IMR-90 (cell line): ENCODE measurements at regions not wholly inside any gene's neighbourhood (a gene's known extent, or its start where the extent isn't known, plus 50 kb on each side); places are given as distances from the start of the nearest gene placed in this dataset.

Experiments
- ATAC-seq: fragments of 200-7000 bp; cut with Tn5 transposase; 2 replicates; pipeline ENCODE4 v1.9.1; 2020; ENCODE audit warnings: low read depth, mild to moderate bottlenecking, moderate library complexity
- BruUV-seq: library from RNA; stranded (reverse); fragments of 400-500 nt; replicated peaks from 2 replicates; lab custom pipeline; 2021; lab: Mats Ljungman, UMichigan
- CTCF ChIA-PET: fragments of 300-600 bp; formaldehyde crosslinking; extraction: SDS; loops from one replicate; lab custom pipeline; 2021; ENCODE audit warnings: antibody characterized with exemption; lab: Yijun Ruan, JAX
- POLR2A ChIA-PET: fragments of 300-600 bp; sonication (Branson Sonifier 250); formaldehyde crosslinking; loops from one replicate; lab custom pipeline; 2022; ENCODE audit warnings: antibody characterized with exemption; ENCODE audit not compliant: unreplicated experiment; lab: Charles Lee
- DNase-seq: peaks from one replicate; pipeline ENCODE4 v3.0.0; 2013
- H2AFZ ChIP-seq: replicated peaks from 2 replicates; pipeline ENCODE3; 2013; ENCODE audit warnings: low read length, mild to moderate bottlenecking; ENCODE audit not compliant: poor library complexity
- H2AK5ac ChIP-seq: 2 replicates; pipeline ENCODE4 v1.6.1; 2013; ENCODE audit warnings: low read depth, low read length, inconsistent platforms
- H2AK9ac ChIP-seq: replicated peaks from 2 replicates; pipeline ENCODE3; 2013; ENCODE audit warnings: mild to moderate bottlenecking, low read depth, low read length, moderate library complexity; ENCODE audit not compliant: poor library complexity
- H2BK120ac ChIP-seq: 2 replicates; pipeline ENCODE4 v1.6.1; 2013; ENCODE audit warnings: low read depth, low read length, inconsistent platforms
- H2BK15ac ChIP-seq: 3 replicates; pipeline ENCODE4 v1.6.1; 2013; ENCODE audit warnings: low read depth, low read length, inconsistent platforms
- H2BK20ac ChIP-seq: 2 replicates; pipeline ENCODE4 v1.6.1; 2013; ENCODE audit warnings: low read depth, mild to moderate bottlenecking, inconsistent platforms, low read length, moderate library complexity
- H2BK5ac ChIP-seq: 2 replicates; pipeline ENCODE4 v1.6.1; 2013; ENCODE audit warnings: mild to moderate bottlenecking, low read depth, low read length, inconsistent platforms; ENCODE audit not compliant: poor library complexity, severe bottlenecking
- H3K14ac ChIP-seq: replicated peaks from 2 replicates; pipeline ENCODE4 v1.6.1; 2013; ENCODE audit warnings: low read depth, low read length, inconsistent platforms
- H3K18ac ChIP-seq: 2 replicates; pipeline ENCODE4 v1.6.1; 2013; ENCODE audit warnings: low read depth, low read length, control low read depth
- H3K23ac ChIP-seq: 2 replicates; pipeline ENCODE4 v1.6.1; 2013; ENCODE audit warnings: low read depth, low read length, inconsistent platforms
- H3K27ac ChIP-seq: 2 replicates; pipeline ENCODE4 v1.5.1; 2013; ENCODE audit warnings: mild to moderate bottlenecking, control low read depth, low read length; ENCODE audit not compliant: insufficient read depth
- H3K27me3 ChIP-seq: 2 replicates; pipeline ENCODE4 v1.6.1; 2013; ENCODE audit warnings: low read length; ENCODE audit not compliant: control insufficient read depth, insufficient read depth
- H3K36me3 ChIP-seq: 2 replicates; pipeline ENCODE4 v1.6.1; 2013; ENCODE audit warnings: low read length, mixed read lengths; ENCODE audit not compliant: control insufficient read depth, insufficient read depth
- H3K4ac ChIP-seq: 2 replicates; pipeline ENCODE4 v1.6.1; 2013; ENCODE audit warnings: low read depth, low read length, inconsistent platforms
- H3K4me1 ChIP-seq: 2 replicates; pipeline ENCODE4 v1.6.1; 2013; ENCODE audit warnings: low read length, mixed read lengths; ENCODE audit not compliant: control insufficient read depth, insufficient read depth
- H3K4me2 ChIP-seq: 2 replicates; pipeline ENCODE4 v1.6.1; 2013; ENCODE audit warnings: low read depth, mild to moderate bottlenecking, control low read depth, low read length, moderate library complexity
- H3K4me3 ChIP-seq: 2 replicates; pipeline ENCODE4 v1.5.1; 2013; ENCODE audit warnings: low read depth, mild to moderate bottlenecking, control low read depth, low read length, moderate library complexity; ENCODE audit not compliant: insufficient read depth
- H3K56ac ChIP-seq: 2 replicates; pipeline ENCODE4 v1.6.1; 2013; ENCODE audit warnings: low read length, inconsistent platforms; ENCODE audit not compliant: insufficient read depth; ENCODE audit errors: extremely low read depth
- H3K79me1 ChIP-seq, 2 experiments: 2 replicates each; pipeline ENCODE4 v1.6.1; 2013; ENCODE audit warnings: low read length in 2 of 2, inconsistent platforms in 1 of 2, low read depth in 1 of 2
- H3K9ac ChIP-seq: 2 replicates; pipeline ENCODE4 v1.6.1; 2013; ENCODE audit warnings: low read depth, low read length, control low read depth
- H3K9me1 ChIP-seq: 2 replicates; pipeline ENCODE4 v1.6.1; 2013; ENCODE audit warnings: low read length, inconsistent platforms; ENCODE audit not compliant: insufficient read depth
- H3K9me3 ChIP-seq: 2 replicates; pipeline ENCODE4 v1.6.1; 2013; ENCODE audit warnings: low read length; ENCODE audit not compliant: control insufficient read depth, insufficient read depth
- H4K20me1 ChIP-seq: 2 replicates; pipeline ENCODE4 v1.6.1; 2013; ENCODE audit warnings: low read length, inconsistent platforms; ENCODE audit not compliant: insufficient read depth
- H4K5ac ChIP-seq: 2 replicates; pipeline ENCODE4 v1.6.1; 2013; ENCODE audit warnings: mild to moderate bottlenecking, low read depth, low read length, control low read depth
- H4K8ac ChIP-seq, 2 experiments: 2 replicates each; pipeline ENCODE4 v1.6.1; 2013; ENCODE audit warnings: low read depth in 2 of 2, low read length in 2 of 2, control low read depth in 1 of 2, inconsistent platforms in 1 of 2
- H4K91ac ChIP-seq: 2 replicates; pipeline ENCODE4 v1.6.1; 2013; ENCODE audit warnings: low read depth, low read length, inconsistent platforms; ENCODE audit not compliant: insufficient read depth
- CEBPB ChIP-seq: IDR thresholded peaks from 2 replicates; pipeline ENCODE4 v1.6.1; 2012; ENCODE audit warnings: low read depth, low read length, improper control_type of control experiment
- CTCF ChIP-seq: conservative IDR thresholded peaks from 2 replicates; pipeline ENCODE4 v1.5.1; 2012; ENCODE audit warnings: mild to moderate bottlenecking, low read depth, low read length, improper control_type of control experiment
- FOS ChIP-seq: fragments of 150-350 bp; IDR thresholded peaks from 2 replicates; pipeline ENCODE4 v1.6.1; 2016; ENCODE audit warnings: low read depth, low read length
- MAFK ChIP-seq: IDR thresholded peaks from 2 replicates; pipeline ENCODE4 v1.6.1; 2012; ENCODE audit warnings: low read depth, low read length, improper control_type of control experiment
- MXI1 ChIP-seq: IDR thresholded peaks from 2 replicates; pipeline ENCODE4 v1.6.1; 2012; ENCODE audit warnings: low read depth, mild to moderate bottlenecking, low read length, moderate library complexity, borderline replicate concordance
- NFE2L2 ChIP-seq: fragments of 150-350 bp; IDR thresholded peaks from 2 replicates; pipeline ENCODE4 v1.6.1; 2016; ENCODE audit warnings: low read depth, mild to moderate bottlenecking, low read length
- POLR2A ChIP-seq: IDR thresholded peaks from 2 replicates; pipeline ENCODE4 v1.6.1; 2012; ENCODE audit warnings: mild to moderate bottlenecking, low read depth, low read length
- RAD21 ChIP-seq: IDR thresholded peaks from 2 replicates; pipeline ENCODE4 v1.6.1; 2012; ENCODE audit warnings: low read length, improper control_type of control experiment
- RCOR1 ChIP-seq: IDR thresholded peaks from 2 replicates; pipeline ENCODE4 v1.6.1; 2012; ENCODE audit warnings: mild to moderate bottlenecking, low read length, improper control_type of control experiment; ENCODE audit not compliant: insufficient replicate concordance
- SMC3 ChIP-seq: fragments of 150-350 bp; IDR thresholded peaks from 2 replicates; pipeline ENCODE4 v1.6.1; 2016; ENCODE audit warnings: low read depth, mild to moderate bottlenecking, antibody characterized with exemption, low read length, moderate library complexity
- USF2 ChIP-seq: fragments of 150-350 bp; IDR thresholded peaks from 2 replicates; pipeline ENCODE4 v1.6.1; 2017; ENCODE audit warnings: mild to moderate bottlenecking, antibody characterized with exemption, low read length, low read depth
- WGBS, 2 experiments: methylation state at CpG; one replicate each; pipeline versions ENCODE4 v1.1.5 to v1.1.7; 2013; ENCODE audit warnings: missing lambda C conversion rate in 2 of 2; ENCODE audit not compliant: insufficient read length in 1 of 2; ENCODE audit errors: extremely low coverage in 2 of 2; 5-methylcytosine and 5-hydroxymethylcytosine counted together
- dilution Hi-C: fragments of 300-500 bp; cut with HindIII; formaldehyde crosslinking; loops from one replicate; pipeline ENCODE4 v1.14.3; 2018; ENCODE audit warnings: low sequenced_read_pairs; ENCODE audit not compliant: unreplicated experiment
- in situ Hi-C: fragments of 300-500 bp; cut with MboI; formaldehyde crosslinking; loops from 3 replicates; pipeline ENCODE4 v1.14.3; 2019; ENCODE audit warnings: low sequenced_read_pairs, inconsistent platforms, mixed read lengths
- intact Hi-C: fragments of 100-400 bp; cut with micrococcal nuclease; formaldehyde crosslinking; loops from 2 replicates; pipeline ENCODE4 v1.10.0; 2022

- Histone ChIP-seq H2AFZ (no peak overlapping the region), H2BK5ac (no peak overlapping the region), H3K9me1 (no peaks in the 10 kb centered on the region), H3K4me2 (no peak overlapping the region), H2BK20ac (no peak overlapping the region), H3K79me1 (no peaks in the 10 kb centered on the region), H2BK120ac (no peak overlapping the region), H4K91ac (no peak overlapping the region), H3K4me1 (no peaks in the 10 kb centered on the region), H4K5ac (no peak overlapping the region), H4K8ac (no peak overlapping the region), H3K14ac (no peak overlapping the region), H2AK9ac (no peak overlapping the region), H2BK15ac (no peak overlapping the region), H3K4me3 (no peak overlapping the region), H3K27me3 (no peaks in the 10 kb centered on the region), H2AK5ac (no peak overlapping the region), H3K23ac (no peak overlapping the region), H4K20me1 (no peaks in the 10 kb centered on the region), H3K9ac (no peak overlapping the region), H3K56ac (no peak overlapping the region), H3K27ac (no peak overlapping the region), H3K18ac (no peak overlapping the region), H3K9me3 (peaks cover 41% of the 10 kb centered on the region), H3K36me3 (no peaks in the 10 kb centered on the region), H3K4ac (no peak overlapping the region)
- in situ Hi-C loops, result no loop called here
- no TSS peak for BruUV-seq
- CTCF ChIA-PET, result no interaction called here
- POLR2A ChIA-PET, result no interaction called here
- dilution Hi-C loops, result no loop called here
- TF ChIP-seq CTCF (no peak), RAD21 (no peak), SMC3 (no peak), MXI1 (no peak), USF2 (no peak), POLR2A (no peak), RCOR1 (no peak), MAFK (no peak), FOS (no peak), CEBPB (no peak), NFE2L2 (no peak)
- intact Hi-C loops, result no loop called here
- no peak for DNase-seq
- ATAC-seq, result no peak
- WGBS, 2 experiments, result no CpG with 5 or more reads among the region's 2 CpGs
These were observed 640.7 kb upstream of the MKI67 start for GRCh38 chr10:128766915-128767314.
